Natural killer cell (primary cell): ENCODE measurements at regions not wholly inside any gene's neighbourhood (a gene's known extent, or its start where the extent isn't known, plus 50 kb on each side); places are given as distances from the start of the nearest gene placed in this dataset.

ENCODE experiments used
- ATAC-seq, 3 donors: fragments of 150-1000 bp in 2 of 3; fragments of 200-7000 bp in 1 of 3; cut with Tn5 transposase; 1 replicate in 1 of 3; 2 replicates in 2 of 3; pipeline ENCODE4 v1.10.0; 2021; ENCODE audit warnings: mild to moderate bottlenecking in 2 of 3, moderate library complexity in 2 of 3
- DNase-seq, 2 donors: peaks; one replicate each; pipeline versions ENCODE4 v3.0.0 to v3.0.0-alpha.2; 2013 to 2021; ENCODE audit warnings: mixed read lengths in 1 of 2
- H3K27ac ChIP-seq: one replicate; pipeline ENCODE4 v1.5.1; 2013; ENCODE audit warnings: mild to moderate bottlenecking, low read length
- H3K27me3 ChIP-seq: one replicate; pipeline ENCODE4 v1.6.1; 2013; ENCODE audit warnings: low read length; ENCODE audit not compliant: control insufficient read depth, insufficient read depth
- H3K36me3 ChIP-seq: one replicate; pipeline ENCODE4 v1.6.1; 2013; ENCODE audit warnings: low read length; ENCODE audit not compliant: control insufficient read depth, insufficient read depth
- H3K4me1 ChIP-seq: one replicate; pipeline ENCODE4 v1.6.1; 2013; ENCODE audit warnings: low read length; ENCODE audit not compliant: control insufficient read depth, insufficient read depth
- H3K4me3 ChIP-seq: one replicate; pipeline ENCODE4 v1.5.1; 2013; ENCODE audit warnings: low read length
- H3K9me3 ChIP-seq: one replicate; pipeline ENCODE4 v1.6.1; 2013; ENCODE audit warnings: low read length; ENCODE audit not compliant: control insufficient read depth, insufficient read depth
- H3K27ac Mint-ChIP-seq, 2 donors: one replicate each; pipeline ENCODE4 v1.8.0; 2022; ENCODE audit warnings: mild to moderate bottlenecking in 2 of 2, mixed read lengths in 2 of 2, moderate library complexity in 1 of 2
- H3K27me3 Mint-ChIP-seq, 2 donors: one replicate each; pipeline ENCODE4 v1.8.0; 2022; ENCODE audit warnings: low read depth in 2 of 2, mixed read lengths in 2 of 2
- H3K36me3 Mint-ChIP-seq: one replicate; pipeline ENCODE4 v1.8.0; 2022; ENCODE audit warnings: mixed read lengths
- H3K4me1 Mint-ChIP-seq, 2 donors: one replicate each; pipeline ENCODE4 v1.8.0; 2022; ENCODE audit warnings: mixed read lengths in 2 of 2
- H3K4me3 Mint-ChIP-seq: one replicate; pipeline ENCODE4 v1.8.0; 2022; ENCODE audit warnings: mild to moderate bottlenecking, moderate library complexity, mixed read lengths
- H3K9me3 Mint-ChIP-seq, 2 donors: one replicate each; pipeline ENCODE4 v1.8.0; 2022; ENCODE audit warnings: mixed read lengths in 2 of 2
- CTCF ChIP-seq: fragments of 200-600 bp; IDR thresholded peaks from one replicate; pipeline ENCODE4 v1.8.0; 2022; ENCODE audit warnings: antibody characterized with exemption
- WGBS: methylation state at CpG from one replicate; pipeline ENCODE4 v1.1.7; 2013; ENCODE audit warnings: missing lambda C conversion rate; ENCODE audit not compliant: insufficient coverage; 5-methylcytosine and 5-hydroxymethylcytosine counted together
- intact Hi-C: fragments of 100-400 bp; cut with micrococcal nuclease; formaldehyde crosslinking; loops from one replicate; pipeline ENCODE4 v1.14.2; 2022

- ATAC-seq: no peak
- H3K27me3 Mint-ChIP-seq: peaks cover 28 to 35% of the 10 kb centered on the region in 2 donors
- no peaks in the 10 kb centered on the region for H3K36me3 Mint-ChIP-seq
- intact Hi-C loops: no loop called here
- WGBS: 10% methylated on average over 62 of the region's 62 CpGs
- no peaks in the 10 kb centered on the region for H3K4me1 Mint-ChIP-seq
- no peaks in the 10 kb centered on the region for H3K9me3 Mint-ChIP-seq
- TF ChIP-seq CTCF: no peak
- H3K27ac Mint-ChIP-seq: no peak overlapping the region
- Histone ChIP-seq H3K4me1 (no peaks in the 10 kb centered on the region), H3K36me3 (no peaks in the 10 kb centered on the region), H3K27ac (no peak overlapping the region), H3K9me3 (no peaks in the 10 kb centered on the region), H3K27me3 (peaks cover 6% of the 10 kb centered on the region), H3K4me3 (no peak overlapping the region)
- DNase-seq: no peak
- no peak overlapping the region for H3K4me3 Mint-ChIP-seq
Observed at GRCh38 chr6:167678102-167679101, 148.3 kb upstream of the AFDN start.

- 45% methylated on average over 10 of the region's 12 CpGs for WGBS
Observed at GRCh38 chr6:167679122-167679736, 147.5 kb upstream of the AFDN start.

GRCh38 chr6:167679790-167680604 lies 146.7 kb upstream of the AFDN start:
- no peaks in the 10 kb centered on the region for H3K9me3 Mint-ChIP-seq
- H3K36me3 Mint-ChIP-seq: no peaks in the 10 kb centered on the region
- no peak overlapping the region for H3K4me3 Mint-ChIP-seq
- Histone ChIP-seq H3K27ac (no peak overlapping the region), H3K4me3 (no peak overlapping the region), H3K36me3 (no peaks in the 10 kb centered on the region), H3K9me3 (no peaks in the 10 kb centered on the region), H3K4me1 (no peaks in the 10 kb centered on the region), H3K27me3 (peaks cover 6% of the 10 kb centered on the region)
- peaks cover 27 to 28% of the 10 kb centered on the region in 2 donors for H3K27me3 Mint-ChIP-seq
- WGBS: 84% methylated on average over 15 of the region's 15 CpGs
- H3K27ac Mint-ChIP-seq: no peak overlapping the region
- intact Hi-C loops: no loop called here
- ATAC-seq (no peak), DNase-seq (no peak)
- no peak for TF ChIP-seq CTCF
- H3K4me1 Mint-ChIP-seq: no peaks in the 10 kb centered on the region

More at GRCh38 chr6:167679122-167679736, 147.5 kb upstream of the AFDN start:
- Histone ChIP-seq H3K9me3 (no peaks in the 10 kb centered on the region), H3K27ac (no peak overlapping the region), H3K4me3 (no peak overlapping the region), H3K27me3 (peaks cover 6% of the 10 kb centered on the region), H3K4me1 (no peaks in the 10 kb centered on the region), H3K36me3 (no peaks in the 10 kb centered on the region)
- Mint-ChIP-seq H3K27ac (no peak overlapping the region), H3K27me3 (peaks cover 28 to 35% of the 10 kb centered on the region in 2 donors), H3K4me1 (no peaks in the 10 kb centered on the region), H3K4me3 (no peak overlapping the region), H3K36me3 (no peaks in the 10 kb centered on the region), H3K9me3 (no peaks in the 10 kb centered on the region)
- ATAC-seq (no peak), DNase-seq (no peak)
- intact Hi-C loops: no loop called here
- no peak for TF ChIP-seq CTCF
